H1 (cell line): ENCODE measurements at regions not wholly inside any gene's neighbourhood (a gene's known extent, or its start where the extent isn't known, plus 50 kb on each side); places are given as distances from the start of the nearest gene placed in this dataset.

Experiments used
- CHD7 ChIP-seq: fragments of 300-600 bp; sonication (generic); IDR thresholded peaks from 2 replicates; pipeline ENCODE4 v1.7.1; 2012; ENCODE audit warnings: low read length, moderate library complexity, mild to moderate bottlenecking, inconsistent platforms; ENCODE audit not compliant: insufficient replicate concordance
- CTBP2 ChIP-seq: IDR thresholded peaks from 2 replicates; pipeline ENCODE4 v1.7.0; 2011; ENCODE audit warnings: borderline replicate concordance, mild to moderate bottlenecking, moderate library complexity, mixed read lengths, low read length; ENCODE audit not compliant: insufficient read depth, insufficient read length
- CTCF ChIP-seq, 3 experiments: IDR thresholded peaks; 1 replicate in 2 of 3; 2 replicates in 1 of 3; pipeline versions ENCODE4 v1.5.1 to v1.6.1; 2011; ENCODE audit warnings: low read length in 3 of 3, mild to moderate bottlenecking in 3 of 3, inconsistent platforms in 2 of 3, low read depth in 1 of 3, moderate library complexity in 1 of 3; ENCODE audit not compliant: insufficient read depth in 1 of 3; ENCODE audit errors: control extremely low read depth in 1 of 3
- SIX5 ChIP-seq: IDR thresholded peaks from 2 replicates; pipeline ENCODE4 v1.6.1; 2011; ENCODE audit warnings: mild to moderate bottlenecking, low read depth, low read length
- SP4 ChIP-seq: IDR thresholded peaks from 2 replicates; pipeline ENCODE4 v1.6.1; 2012; ENCODE audit warnings: low read length, inconsistent platforms
- TBP ChIP-seq: IDR thresholded peaks from 2 replicates; pipeline ENCODE4 v1.6.1; 2011; ENCODE audit warnings: low read depth, low read length, improper control_type of control experiment

- no peak for TF ChIP-seq CHD7
- no peak for TF ChIP-seq SP4
- TF ChIP-seq CTBP2, result no peak
- no peak for TF ChIP-seq SIX5
- no peak for TF ChIP-seq TBP
- no peak for TF ChIP-seq CTCF (IDR thresholded peaks at IDR 0.05; ENCODE audit: control extremely low read depth in 1 of 3, insufficient read depth in 1 of 3, low read depth in 1 of 3, low read length in 3 of 3)
Measured at GRCh38 chr2:188835006-188835405, 139.2 kb upstream of the COL3A1 start (continued).
